ENCODE measurements at regions not wholly inside any gene's neighbourhood (a gene's known extent, or its start where the extent isn't known, plus 50 kb on each side); places are given as distances from the start of the nearest gene placed in this dataset.

DNA sequence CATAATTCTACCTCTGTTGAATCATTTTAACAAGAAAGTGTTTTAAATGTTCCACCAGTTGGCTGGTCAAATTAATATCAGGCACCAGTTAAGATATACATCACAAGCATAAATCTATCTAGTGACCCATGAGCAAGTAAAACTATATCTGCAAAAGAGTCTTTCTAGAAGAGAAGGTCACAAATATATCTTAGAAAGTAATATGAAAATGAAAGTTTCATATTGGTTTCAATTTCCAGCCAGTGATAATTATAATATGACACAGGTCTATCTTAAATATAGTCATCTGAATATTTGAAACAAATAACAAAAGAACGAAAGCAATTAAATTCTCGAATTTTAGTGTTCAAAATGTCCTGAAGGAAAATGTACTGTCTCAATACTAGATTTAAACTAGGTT, 282.5 kb upstream of the KYNU start:
- TF ChIP-seq, protein P1, sequence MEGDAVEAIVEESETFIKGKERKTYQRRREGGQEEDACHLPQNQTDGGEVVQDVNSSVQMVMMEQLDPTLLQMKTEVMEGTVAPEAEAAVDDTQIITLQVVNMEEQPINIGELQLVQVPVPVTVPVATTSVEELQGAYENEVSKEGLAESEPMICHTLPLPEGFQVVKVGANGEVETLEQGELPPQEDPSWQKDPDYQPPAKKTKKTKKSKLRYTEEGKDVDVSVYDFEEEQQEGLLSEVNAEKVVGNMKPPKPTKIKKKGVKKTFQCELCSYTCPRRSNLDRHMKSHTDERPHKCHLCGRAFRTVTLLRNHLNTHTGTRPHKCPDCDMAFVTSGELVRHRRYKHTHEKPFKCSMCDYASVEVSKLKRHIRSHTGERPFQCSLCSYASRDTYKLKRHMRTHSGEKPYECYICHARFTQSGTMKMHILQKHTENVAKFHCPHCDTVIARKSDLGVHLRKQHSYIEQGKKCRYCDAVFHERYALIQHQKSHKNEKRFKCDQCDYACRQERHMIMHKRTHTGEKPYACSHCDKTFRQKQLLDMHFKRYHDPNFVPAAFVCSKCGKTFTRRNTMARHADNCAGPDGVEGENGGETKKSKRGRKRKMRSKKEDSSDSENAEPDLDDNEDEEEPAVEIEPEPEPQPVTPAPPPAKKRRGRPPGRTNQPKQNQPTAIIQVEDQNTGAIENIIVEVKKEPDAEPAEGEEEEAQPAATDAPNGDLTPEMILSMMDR (conservative IDR thresholded peaks at IDR 0.05 in 1 of 2, IDR thresholded peaks at IDR 0.05 in 1 of 2; ENCODE audit: low read depth in 1 of 2, low read length in 2 of 2), result no peak
- no peak for TF ChIP-seq EZH2 (IDR thresholded peaks at IDR 0.05; ENCODE audit: low read length, missing control alignments)
